H1 (cell line): ENCODE measurements at regions not wholly inside any gene's neighbourhood (a gene's known extent, or its start where the extent isn't known, plus 50 kb on each side); places are given as distances from the start of the nearest gene placed in this dataset.

ENCODE experiments used
- CTCF ChIA-PET: fragments of 300-600 bp; sonication (Branson Sonifier 250); formaldehyde crosslinking; loops from one replicate; lab custom pipeline; 2021; ENCODE audit not compliant: partially characterized antibody; lab: Charles Lee
- POLR2A ChIA-PET: fragments of 300-600 bp; sonication (Branson Sonifier 250); formaldehyde crosslinking; loops from one replicate; lab custom pipeline; 2021; ENCODE audit warnings: inconsistent platforms; ENCODE audit not compliant: partially characterized antibody; lab: Charles Lee
- DNase-seq, 2 experiments: peaks; one replicate each; pipeline versions ENCODE4 v3.0.0 to v3.0.0-alpha.2; 2010 to 2022; ENCODE audit warnings: low spot score in 2 of 2, low read depth in 1 of 2, mixed read lengths in 1 of 2
- FAIRE-seq: peaks from 2 replicates; lab custom pipeline; 2011; peaks lifted over from hg19 to GRCh38; lab: Jason Lieb, UNC
- H2AFZ ChIP-seq: 2 replicates; pipeline ENCODE4 v1.8.1; 2012; ENCODE audit warnings: low read length, inconsistent platforms
- H2AK5ac ChIP-seq: 2 replicates; pipeline ENCODE4 v1.6.1; 2013; ENCODE audit warnings: low read depth, low read length
- H2BK120ac ChIP-seq: replicated peaks from 2 replicates; pipeline ENCODE3; 2013; ENCODE audit warnings: low read depth, low read length, inconsistent platforms
- H2BK12ac ChIP-seq: 2 replicates; pipeline ENCODE4 v1.6.1; 2013; ENCODE audit warnings: low read depth, low read length
- H2BK15ac ChIP-seq: 2 replicates; pipeline ENCODE4 v1.6.1; 2013; ENCODE audit warnings: low read length
- H2BK20ac ChIP-seq: 2 replicates; pipeline ENCODE4 v1.6.1; 2013; ENCODE audit warnings: low read length
- H2BK5ac ChIP-seq: 2 replicates; pipeline ENCODE4 v1.6.1; 2013; ENCODE audit warnings: low read depth, low read length
- H3K14ac ChIP-seq: 2 replicates; pipeline ENCODE4 v1.6.1; 2013; ENCODE audit warnings: inconsistent platforms; ENCODE audit not compliant: insufficient read length
- H3K18ac ChIP-seq: 2 replicates; pipeline ENCODE4 v1.6.1; 2013; ENCODE audit warnings: low read length; ENCODE audit errors: extremely low read depth
- H3K23ac ChIP-seq: 2 replicates; pipeline ENCODE4 v1.6.1; 2013; ENCODE audit warnings: inconsistent platforms; ENCODE audit not compliant: insufficient read length
- H3K23me2 ChIP-seq: 2 replicates; pipeline ENCODE4 v1.6.1; 2013; ENCODE audit warnings: low read depth, low read length
- H3K27ac ChIP-seq: 2 replicates; pipeline ENCODE4 v1.6.1; 2011; ENCODE audit warnings: low read depth, low read length, inconsistent platforms
- H3K27me3 ChIP-seq, 4 experiments: replicated peaks in 1 of 4; 1 replicate in 1 of 4; 2 replicates in 3 of 4; pipeline versions ENCODE4 v1.6.1 to v1.8.1; 2011 to 2013; ENCODE audit warnings: low read length in 3 of 4, mild to moderate bottlenecking in 3 of 4, inconsistent platforms in 2 of 4, mixed read lengths in 2 of 4, moderate library complexity in 1 of 4; ENCODE audit not compliant: control insufficient read depth in 3 of 4, insufficient read depth in 3 of 4; ENCODE audit errors: extremely low read depth in 1 of 4
- H3K36me3 ChIP-seq, 4 experiments: 2 replicates each; pipeline versions ENCODE4 v1.6.1 to v1.8.1; 2011 to 2013; ENCODE audit warnings: mild to moderate bottlenecking in 4 of 4, low read length in 3 of 4, moderate library complexity in 2 of 4, control low read depth in 1 of 4, inconsistent platforms in 1 of 4; ENCODE audit not compliant: insufficient read depth in 4 of 4, control insufficient read depth in 2 of 4
- H3K4ac ChIP-seq: replicated peaks from 2 replicates; pipeline ENCODE3; 2013; ENCODE audit warnings: low read length, low read depth, mixed read lengths, inconsistent platforms; ENCODE audit not compliant: insufficient read length
- H3K4me1 ChIP-seq, 4 experiments: replicated peaks in 1 of 4; 1 replicate in 1 of 4; 2 replicates in 3 of 4; pipeline versions ENCODE4 v1.6.1 to v1.8.1; 2011 to 2013; ENCODE audit warnings: low read length in 3 of 4, inconsistent platforms in 2 of 4, mixed read lengths in 1 of 4; ENCODE audit not compliant: insufficient read depth in 4 of 4, control insufficient read depth in 3 of 4
- H3K4me2 ChIP-seq, 2 experiments: 2 replicates each; pipeline versions ENCODE4 v1.6.1 to v1.8.1; 2011 to 2013; ENCODE audit warnings: low read depth in 2 of 2, low read length in 2 of 2, control low read depth in 1 of 2, inconsistent platforms in 1 of 2, mild to moderate bottlenecking in 1 of 2; ENCODE audit not compliant: insufficient read depth in 1 of 2
- H3K4me3 ChIP-seq, 4 experiments: fragments of 200-600, 300-600 bp in 1 of 4; sonication (generic), shearing (Covaris generic), sonication (Bioruptor Twin) in 1 of 4; 2 replicates each; pipeline versions ENCODE4 v1.5.1 to v1.8.1; 2011 to 2016; ENCODE audit warnings: low read length in 4 of 4, low read depth in 3 of 4, control low read depth in 2 of 4, inconsistent platforms in 2 of 4, mild to moderate bottlenecking in 2 of 4, mixed read lengths in 1 of 4, moderate library complexity in 1 of 4; ENCODE audit not compliant: insufficient read depth in 2 of 4; ENCODE audit errors: extremely low read depth in 1 of 4
- H3K56ac ChIP-seq: replicated peaks from 2 replicates; pipeline ENCODE3; 2013; ENCODE audit warnings: low read depth, mild to moderate bottlenecking, mixed read lengths, low read length, inconsistent platforms; ENCODE audit not compliant: insufficient read length
- H3K79me1 ChIP-seq: 2 replicates; pipeline ENCODE4 v1.6.1; 2013; ENCODE audit warnings: low read depth, low read length, control low read depth
- H3K79me2 ChIP-seq, 2 experiments: 2 replicates each; pipeline versions ENCODE4 v1.6.1 to v1.8.1; 2012 to 2013; ENCODE audit warnings: low read length in 2 of 2, mild to moderate bottlenecking in 2 of 2, inconsistent platforms in 1 of 2; ENCODE audit not compliant: insufficient read depth in 2 of 2, control insufficient read depth in 1 of 2
- H3K9ac ChIP-seq, 4 experiments: replicated peaks in 1 of 4; 1 replicate in 1 of 4; 2 replicates in 3 of 4; pipeline versions ENCODE4 v1.6.1 to v1.8.1; 2011 to 2013; ENCODE audit warnings: low read depth in 3 of 4, low read length in 3 of 4, control low read depth in 2 of 4, mild to moderate bottlenecking in 2 of 4, moderate library complexity in 2 of 4, inconsistent platforms in 1 of 4; ENCODE audit errors: extremely low read depth in 1 of 4
- H3K9me3 ChIP-seq, 2 experiments: 2 replicates each; pipeline versions ENCODE4 v1.6.1 to v1.8.1; 2012 to 2013; ENCODE audit warnings: mild to moderate bottlenecking in 2 of 2, moderate library complexity in 2 of 2, control low read depth in 1 of 2, inconsistent platforms in 1 of 2, low read depth in 1 of 2, low read length in 1 of 2, mixed read lengths in 1 of 2; ENCODE audit not compliant: insufficient read depth in 2 of 2
- H4K20me1 ChIP-seq, 2 experiments: replicated peaks in 1 of 2; 2 replicates each; pipeline versions ENCODE3 to v1.8.1; 2011 to 2013; ENCODE audit warnings: inconsistent platforms in 2 of 2, low read length in 2 of 2, mild to moderate bottlenecking in 1 of 2; ENCODE audit not compliant: insufficient read depth in 2 of 2, control insufficient read depth in 1 of 2
- H4K5ac ChIP-seq: 2 replicates; pipeline ENCODE4 v1.6.1; 2013; ENCODE audit warnings: low read length, low read depth, mixed read lengths, inconsistent platforms; ENCODE audit not compliant: insufficient read length
- H4K8ac ChIP-seq: 2 replicates; pipeline ENCODE4 v1.8.0; 2013; ENCODE audit warnings: mild to moderate bottlenecking, moderate library complexity, low read length, inconsistent platforms; ENCODE audit not compliant: insufficient read depth; ENCODE audit errors: extremely low read depth
- H4K91ac ChIP-seq: replicated peaks from 2 replicates; pipeline ENCODE3; 2013; ENCODE audit warnings: low read length, mixed read lengths, inconsistent platforms; ENCODE audit not compliant: insufficient read length
- CBX5 ChIP-seq: fragments of 300-800, 300-1000 bp; sonication (generic); IDR thresholded peaks from 2 replicates; pipeline ENCODE4 v1.7.1; 2016; ENCODE audit warnings: antibody characterized with exemption, low read length, low read depth
- CHD2 ChIP-seq: IDR thresholded peaks from 2 replicates; pipeline ENCODE4 v1.6.1; 2012; ENCODE audit warnings: low read length, improper control_type of control experiment
- EP300 ChIP-seq, 2 experiments: IDR thresholded peaks; 1 replicate in 1 of 2; 2 replicates in 1 of 2; pipeline ENCODE4 v1.6.1; 2011 to 2012; ENCODE audit warnings: low read depth in 2 of 2, low read length in 2 of 2, mild to moderate bottlenecking in 2 of 2, borderline replicate concordance in 1 of 2, inconsistent platforms in 1 of 2, moderate library complexity in 1 of 2
- PHF8 ChIP-seq: fragments of 200-600 bp; sonication (generic); conservative IDR thresholded peaks from 2 replicates; pipeline ENCODE4 v1.7.1; 2012; ENCODE audit warnings: low read depth, mild to moderate bottlenecking, inconsistent platforms, low read length, moderate library complexity
- SIN3A ChIP-seq, 2 experiments: IDR thresholded peaks in 1 of 2; conservative IDR thresholded peaks in 1 of 2; 2 replicates each; pipeline ENCODE4 v1.6.1; 2011 to 2012; ENCODE audit warnings: low read length in 2 of 2, improper control_type of control experiment in 1 of 2, low read depth in 1 of 2, mild to moderate bottlenecking in 1 of 2
- ZNF274 ChIP-seq: IDR thresholded peaks from 2 replicates; pipeline ENCODE4 v1.7.0; 2012; ENCODE audit warnings: low read length, borderline replicate concordance; ENCODE audit errors: extremely low read depth
- WGBS, 2 experiments: shearing (Covaris generic) in 1 of 2; methylation state at CpG; one replicate each; pipeline versions ENCODE4 v1.1.6 to v1.1.7; 2013 to 2015; ENCODE audit warnings: low lambda C conversion rate in 2 of 2, mixed read lengths in 2 of 2, inconsistent platforms in 1 of 2, low coverage in 1 of 2, missing lambda C conversion rate in 1 of 2; ENCODE audit not compliant: insufficient replicate concordance in 2 of 2, insufficient coverage in 1 of 2, insufficient read length in 1 of 2; ENCODE audit errors: extremely low coverage in 1 of 2, missing lambda C conversion rate in 1 of 2; 5-methylcytosine and 5-hydroxymethylcytosine counted together
- TF ChIP-seq, protein P1 (sequence below): IDR thresholded peaks from 2 replicates; pipeline ENCODE4 v1.6.1; 2011; ENCODE audit warnings: low read length, improper control_type of control experiment
- TF ChIP-seq, protein P2 (sequence below): IDR thresholded peaks from 2 replicates; pipeline ENCODE4 v1.6.1; 2012; ENCODE audit warnings: low read length, inconsistent platforms

DNA sequence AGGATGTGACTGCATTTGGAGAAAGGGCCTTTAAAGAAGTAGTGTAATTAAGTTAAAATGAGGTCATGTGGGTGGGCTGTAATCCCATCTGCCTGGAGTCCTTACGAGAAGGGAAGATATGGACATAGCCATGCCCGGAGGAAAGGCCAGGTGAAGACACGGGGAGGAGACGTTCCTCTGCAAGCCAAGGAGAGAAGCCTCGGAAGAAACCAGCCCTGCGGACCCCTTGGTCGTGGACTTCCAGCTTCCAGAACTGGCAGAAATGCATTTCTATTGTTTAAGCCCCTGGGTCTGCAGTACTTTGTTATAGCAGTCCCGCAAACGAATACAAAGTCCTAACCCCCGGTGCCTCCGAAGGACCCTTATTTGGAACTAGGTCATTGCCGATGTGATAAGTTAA lies 87.6 kb upstream of the TAF1B start:
- POLR2A ChIA-PET, result no interaction called here
- Histone ChIP-seq H3K4ac (no peak overlapping the region), H2BK20ac (no peak overlapping the region), H3K56ac (no peak overlapping the region), H3K4me3 (no peak overlapping the region), H4K91ac (no peak overlapping the region), H3K14ac (no peak overlapping the region)
- no peak for TF ChIP-seq PHF8
- TF ChIP-seq, protein P1, sequence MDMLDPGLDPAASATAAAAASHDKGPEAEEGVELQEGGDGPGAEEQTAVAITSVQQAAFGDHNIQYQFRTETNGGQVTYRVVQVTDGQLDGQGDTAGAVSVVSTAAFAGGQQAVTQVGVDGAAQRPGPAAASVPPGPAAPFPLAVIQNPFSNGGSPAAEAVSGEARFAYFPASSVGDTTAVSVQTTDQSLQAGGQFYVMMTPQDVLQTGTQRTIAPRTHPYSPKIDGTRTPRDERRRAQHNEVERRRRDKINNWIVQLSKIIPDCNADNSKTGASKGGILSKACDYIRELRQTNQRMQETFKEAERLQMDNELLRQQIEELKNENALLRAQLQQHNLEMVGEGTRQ, result no peak
- TF ChIP-seq CBX5, result no peak
- TF ChIP-seq ZNF274, result no peak
- no peak for TF ChIP-seq CHD2
- no peak for TF ChIP-seq SIN3A (conservative IDR thresholded peaks at IDR 0.05 in 1 of 2, IDR thresholded peaks at IDR 0.05 in 1 of 2; ENCODE audit: low read depth in 1 of 2, low read length in 2 of 2)
- TF ChIP-seq, protein P2, sequence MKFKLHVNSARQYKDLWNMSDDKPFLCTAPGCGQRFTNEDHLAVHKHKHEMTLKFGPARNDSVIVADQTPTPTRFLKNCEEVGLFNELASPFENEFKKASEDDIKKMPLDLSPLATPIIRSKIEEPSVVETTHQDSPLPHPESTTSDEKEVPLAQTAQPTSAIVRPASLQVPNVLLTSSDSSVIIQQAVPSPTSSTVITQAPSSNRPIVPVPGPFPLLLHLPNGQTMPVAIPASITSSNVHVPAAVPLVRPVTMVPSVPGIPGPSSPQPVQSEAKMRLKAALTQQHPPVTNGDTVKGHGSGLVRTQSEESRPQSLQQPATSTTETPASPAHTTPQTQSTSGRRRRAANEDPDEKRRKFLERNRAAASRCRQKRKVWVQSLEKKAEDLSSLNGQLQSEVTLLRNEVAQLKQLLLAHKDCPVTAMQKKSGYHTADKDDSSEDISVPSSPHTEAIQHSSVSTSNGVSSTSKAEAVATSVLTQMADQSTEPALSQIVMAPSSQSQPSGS, result no peak
- no peak for TF ChIP-seq EP300 (IDR thresholded peaks at IDR 0.05; ENCODE audit: borderline replicate concordance in 1 of 2, low read depth in 2 of 2, low read length in 2 of 2)
- TF ChIP-seq, all 59 proteins: peak for 0
- Histone ChIP-seq H3K4me2 (no peak overlapping the region), H3K23ac (no peak overlapping the region), H2BK12ac (no peak overlapping the region), H3K18ac (no peak overlapping the region), H3K27ac (no peak overlapping the region), H3K9ac (no peak overlapping the region), H3K79me2 (no peaks in the 10 kb centered on the region), H3K79me1 (no peaks in the 10 kb centered on the region), H3K36me3 (no peaks in the 10 kb centered on the region), H4K20me1 (no peaks in the 10 kb centered on the region), H2BK120ac (no peak overlapping the region), H3K27me3 (peaks cover 0 to 7% (median 2%) of the 10 kb centered on the region in 4 experiments; a peak in 3 of 7 replicates), H4K8ac (no peak overlapping the region), H3K4me1 (peaks cover 0 to 35% (median 14%) of the 10 kb centered on the region in 4 experiments; a peak in 6 of 7 replicates), H2BK5ac (no peak overlapping the region), H2AK5ac (no peak overlapping the region), H4K5ac (no peak overlapping the region), H2BK15ac (no peak overlapping the region), H2AFZ (no peak overlapping the region), H3K9me3 (no peaks in the 10 kb centered on the region), H3K23me2 (peaks cover 3% of the 10 kb centered on the region; the same call in 1 of the 2 replicates)
- DNase-seq (no peak), FAIRE-seq (no peak)
- WGBS, 2 experiments, result 97% methylated on average over 11 of the region's 12 CpGs; no CpG with 5 or more reads in 1 of the 2 experiments
- CTCF ChIA-PET, result interaction anchor here (0.8 to 5.0 kb wide), 2 partner anchors 10 to 14 kb away, joined by 4 to 39 read pairs; no protein-coding TSS in a partner anchor
